HG02798 (cell line): ENCODE measurements at regions not wholly inside any gene's neighbourhood (a gene's known extent, or its start where the extent isn't known, plus 50 kb on each side); places are given as distances from the start of the nearest gene placed in this dataset.

Experiments
- ATAC-seq: cut with Tn5 transposase; IDR thresholded peaks from one replicate; pipeline ENCODE4 v1.9.1; 2021; ENCODE audit warnings: mild to moderate bottlenecking; ENCODE audit not compliant: unreplicated experiment, poor library complexity

GRCh38 chr2:59112258-59112657 is 871.1 kb upstream of the FANCL start:
- no peak for ATAC-seq

DNA sequence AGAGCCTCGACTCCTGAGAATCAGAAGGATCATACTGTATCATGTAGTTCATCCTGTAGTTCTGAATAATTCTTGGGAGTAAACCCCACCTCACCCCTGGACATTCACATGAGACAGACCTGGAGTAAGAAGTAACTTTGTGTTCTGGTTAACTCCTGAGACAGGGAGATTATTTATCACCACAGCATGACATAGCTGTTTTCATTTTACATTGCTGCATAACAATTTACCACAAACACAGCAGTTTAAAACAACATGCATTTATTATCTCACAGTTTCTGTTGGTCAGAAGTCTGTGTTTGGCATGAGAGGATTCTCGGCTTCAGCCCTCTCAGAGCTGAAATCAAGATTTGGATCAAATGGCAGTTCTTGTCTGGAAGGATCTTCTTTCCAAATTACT is 855.8 kb upstream of the FANCL start:
- ATAC-seq, result no peak

GRCh38 chr2:59093571-59093970 is 852.4 kb upstream of the FANCL start:
- no peak for ATAC-seq

GRCh38 chr2:59084326-59084725 is 843.2 kb upstream of the FANCL start:
- ATAC-seq, result no peak

DNA sequence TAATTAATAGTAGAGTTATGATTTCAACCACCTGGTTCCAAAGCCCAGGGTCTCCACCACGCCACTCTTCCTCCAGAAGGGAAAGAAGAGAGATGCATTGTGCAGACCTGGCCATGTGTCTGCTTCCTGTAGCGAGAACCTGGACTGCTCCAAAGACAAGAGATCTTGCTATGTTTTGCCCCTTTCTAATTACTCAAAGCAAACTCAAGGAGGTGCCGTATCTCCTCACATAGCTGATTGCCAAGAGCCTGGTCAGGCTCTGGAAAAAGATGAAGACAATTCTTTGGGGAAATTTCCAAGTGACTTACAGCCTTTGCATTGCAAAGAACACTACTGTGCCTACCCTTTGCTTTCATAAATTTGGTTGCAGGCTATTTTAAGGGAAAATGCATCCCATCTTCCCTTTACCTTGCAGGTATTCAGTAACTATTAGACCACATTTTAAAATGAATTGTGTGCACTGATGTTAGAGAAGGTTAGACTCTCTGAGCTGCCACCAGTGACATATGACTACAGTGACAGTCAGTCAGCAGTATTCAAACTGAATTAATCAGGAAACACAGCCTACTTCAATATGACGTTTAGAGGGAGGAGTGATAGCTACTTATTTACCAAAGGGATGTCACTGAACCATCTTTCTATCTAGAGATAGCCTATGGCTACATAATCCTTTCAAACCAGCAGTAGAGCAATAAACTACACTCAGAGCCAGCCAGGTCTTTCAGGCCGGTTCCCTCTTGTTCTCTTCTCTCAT is 842.1 kb upstream of the FANCL start:
- ATAC-seq, result no peak

GRCh38 chr2:59082657-59083056 is 841.5 kb upstream of the FANCL start:
- ATAC-seq, result no peak

GRCh38 chr2:59080451-59081181 is 839.5 kb upstream of the FANCL start:
- no peak for ATAC-seq

DNA sequence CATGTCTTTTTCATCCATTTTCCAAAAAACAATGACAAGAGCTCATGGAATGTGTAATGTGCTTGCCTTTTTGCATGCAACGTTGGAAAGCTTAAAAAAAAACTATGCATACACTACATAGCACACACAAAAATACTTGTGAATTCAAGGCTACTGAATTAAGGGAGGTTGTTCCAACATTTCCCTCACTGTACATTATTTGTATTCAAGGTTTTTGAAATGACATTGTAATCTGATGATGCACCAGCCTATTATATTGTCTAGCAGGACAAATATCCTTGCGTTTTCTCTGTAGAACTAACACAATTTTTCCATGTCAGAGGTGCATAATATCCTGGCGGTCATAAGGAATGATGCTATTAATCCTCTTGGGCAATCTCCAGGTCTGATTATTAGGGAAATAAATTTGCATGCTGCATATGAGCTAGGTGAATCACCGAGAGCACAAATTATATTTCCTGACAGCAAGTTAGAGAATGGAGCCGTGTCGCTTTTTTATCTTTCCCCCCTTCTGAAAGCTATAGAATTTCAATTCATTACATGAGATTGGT is 836.9 kb upstream of the FANCL start:
- no peak for ATAC-seq

DNA sequence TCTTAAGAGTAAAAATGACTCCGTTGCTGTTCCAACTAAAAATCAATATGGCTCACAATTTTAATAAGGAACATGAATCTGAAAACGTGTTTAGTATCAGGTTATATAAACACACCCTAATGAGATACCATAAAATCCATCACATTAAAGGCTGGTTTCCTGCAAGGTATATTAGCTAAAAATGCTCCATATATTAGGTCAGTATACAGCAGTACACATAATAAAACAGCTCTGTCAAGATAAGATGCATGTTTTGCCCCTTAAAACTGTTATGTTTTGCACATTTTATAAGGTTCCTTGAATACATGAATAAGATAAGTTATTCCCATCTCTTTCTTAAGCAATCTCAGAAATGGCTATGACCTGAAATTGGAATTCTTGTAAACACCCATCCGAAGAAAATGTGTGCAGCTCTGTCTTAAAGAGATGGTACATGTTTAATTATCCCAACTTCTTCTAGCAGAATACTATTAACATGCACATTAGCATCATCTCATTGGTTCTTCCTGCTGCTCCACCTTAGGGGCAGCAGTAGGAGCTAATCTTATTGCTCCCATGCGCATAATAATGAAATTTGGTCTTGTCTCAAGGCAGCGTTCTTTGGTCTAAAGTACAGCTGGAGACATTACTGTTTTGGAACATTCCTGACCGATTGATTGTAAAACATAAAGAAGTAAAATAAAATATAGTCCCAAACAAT is 836.1 kb upstream of the FANCL start:
- no peak for ATAC-seq

- ATAC-seq, result no peak
These were observed 835.0 kb upstream of the FANCL start for GRCh38 chr2:59076079-59076619.

- no peak for ATAC-seq
These were observed 832.9 kb upstream of the FANCL start for GRCh38 chr2:59074071-59074470.

DNA sequence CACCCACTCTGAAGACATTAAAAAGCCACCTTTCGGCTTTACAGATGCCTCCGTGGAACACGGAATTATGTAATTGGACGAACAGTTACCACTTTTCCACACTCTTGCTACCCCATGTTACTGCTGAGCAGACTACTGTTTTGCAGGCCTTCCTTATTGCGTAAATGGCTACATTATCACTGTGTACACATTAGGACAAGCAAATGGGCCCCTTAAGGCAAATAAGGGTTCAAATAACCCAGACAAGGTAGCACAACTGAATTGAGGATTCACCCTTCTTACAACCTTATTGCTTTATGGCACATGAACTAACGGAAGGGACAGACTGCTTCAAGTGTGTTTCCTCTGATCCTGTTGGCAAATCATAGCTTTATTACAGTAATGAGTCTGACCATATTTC is 832.2 kb upstream of the FANCL start:
- ATAC-seq, result no peak

DNA sequence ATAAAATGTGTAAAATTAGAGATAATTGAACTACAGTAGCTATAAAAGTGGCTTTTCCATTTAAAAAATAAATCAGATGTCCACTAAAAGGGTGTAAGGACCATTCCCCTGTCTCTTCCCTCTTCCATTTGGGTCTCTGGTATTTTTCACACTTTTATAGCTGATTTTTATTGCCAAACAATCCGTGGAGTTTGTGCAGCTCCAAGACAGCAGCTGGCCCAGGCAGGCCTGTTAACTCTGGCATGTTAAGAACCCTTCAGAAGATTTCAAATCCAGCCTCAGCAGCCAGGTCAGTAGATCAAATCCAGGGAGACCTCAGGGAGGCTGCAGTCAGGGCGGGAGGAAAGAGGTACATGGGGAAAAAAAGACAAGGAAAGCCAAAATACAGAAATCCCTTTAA is 827.1 kb upstream of the FANCL start:
- ATAC-seq, result no peak

- no peak for ATAC-seq
These were observed 825.8 kb upstream of the FANCL start for GRCh38 chr2:59066787-59067399.

GRCh38 chr2:59047373-59047995 is 806.4 kb upstream of the FANCL start:
- ATAC-seq, result no peak

DNA sequence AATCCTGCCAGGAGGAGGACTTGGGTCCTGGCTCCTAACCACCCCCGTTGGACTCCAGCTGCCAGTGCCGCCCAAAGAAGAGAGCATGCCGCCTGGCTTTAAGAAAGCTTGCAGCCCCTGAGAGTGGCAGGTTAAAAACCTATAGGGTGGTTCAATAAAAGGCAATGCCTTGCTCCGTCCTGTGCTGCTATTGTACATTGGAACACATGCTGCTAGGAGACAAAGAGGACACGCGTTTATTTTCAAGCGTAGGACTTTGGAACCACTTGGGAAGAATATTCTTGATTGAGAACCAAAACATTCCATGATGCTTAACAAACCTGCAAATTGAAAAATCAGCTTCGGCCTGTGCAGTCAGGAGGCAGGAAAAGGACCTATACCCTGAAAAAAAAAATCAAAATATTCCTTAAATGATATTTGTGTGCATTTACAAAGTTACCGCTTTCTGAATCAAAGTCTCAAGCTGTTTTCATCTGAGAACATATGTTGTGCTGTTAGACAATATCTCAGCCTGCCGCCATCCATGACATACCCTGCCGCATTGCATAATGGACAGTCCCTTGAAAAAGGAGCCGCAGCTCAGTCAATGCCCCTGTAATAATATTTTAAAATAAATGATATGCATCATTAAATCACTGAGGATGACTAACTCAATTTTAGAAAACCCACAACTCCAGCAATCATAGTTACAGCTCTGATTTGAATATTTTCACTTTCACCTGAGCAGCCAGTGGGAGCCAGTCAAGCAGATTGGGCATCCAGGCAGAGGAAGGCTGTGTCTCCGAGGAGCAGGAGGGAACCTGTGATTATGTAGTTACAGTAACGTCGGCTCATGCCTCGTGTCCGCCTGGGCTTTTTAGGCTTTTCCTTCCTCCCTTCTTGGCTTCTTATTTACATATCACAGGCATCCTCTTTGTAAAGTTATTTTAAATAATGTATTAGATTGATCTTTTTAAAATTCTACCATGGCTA is 805.6 kb upstream of the FANCL start:
- no peak for ATAC-seq

- ATAC-seq, result no peak
These were observed 803.6 kb upstream of the FANCL start for GRCh38 chr2:59044736-59045135.

GRCh38 chr2:59041139-59041538 is 800.0 kb upstream of the FANCL start:
- ATAC-seq, result no peak

- no peak for ATAC-seq
These were observed 793.7 kb upstream of the FANCL start for GRCh38 chr2:59034837-59035236.
